ENCODE measurements at regions not wholly inside any gene's neighbourhood (a gene's known extent, or its start where the extent isn't known, plus 50 kb on each side); places are given as distances from the start of the nearest gene placed in this dataset.

DNA sequence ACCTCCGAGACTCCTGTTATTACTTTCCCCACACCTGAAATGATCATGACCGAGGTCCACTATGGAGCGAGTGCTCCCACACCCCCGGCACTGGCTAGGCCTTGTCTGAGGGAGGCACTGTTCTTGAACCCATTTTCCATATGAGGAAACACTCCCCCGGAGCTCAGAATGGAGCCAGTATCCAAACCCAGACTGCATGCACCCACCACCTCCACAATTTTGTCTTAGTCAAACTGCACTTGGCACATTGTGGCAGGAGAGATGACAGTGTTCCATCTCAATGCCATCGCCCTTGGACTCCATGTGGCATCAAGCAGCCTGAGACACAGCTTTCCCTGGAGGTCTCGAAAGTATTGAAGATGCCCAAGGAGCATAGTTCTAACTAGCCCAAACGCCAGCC is 154.1 kb downstream of the NUP210 start:
- Mint-ChIP-seq H3K36me3 (ENCODE audit: insufficient read depth in 2 of 2) (peaks cover 0 to 2% of the 10 kb centered on the region in 2 donors), H3K27me3 (ENCODE audit: low read depth) (no peaks in the 10 kb centered on the region), H3K27ac (no peak overlapping the region), H3K9me3 (peaks cover 0 to 3% of the 10 kb centered on the region in 2 donors), H3K4me1 (ENCODE audit: low read depth) (peaks cover 8% of the 10 kb centered on the region), H3K4me3 (no peak overlapping the region)
- no peak for DNase-seq
- ATAC-seq (replicated peaks in 1 of 2), result no peak

DNA sequence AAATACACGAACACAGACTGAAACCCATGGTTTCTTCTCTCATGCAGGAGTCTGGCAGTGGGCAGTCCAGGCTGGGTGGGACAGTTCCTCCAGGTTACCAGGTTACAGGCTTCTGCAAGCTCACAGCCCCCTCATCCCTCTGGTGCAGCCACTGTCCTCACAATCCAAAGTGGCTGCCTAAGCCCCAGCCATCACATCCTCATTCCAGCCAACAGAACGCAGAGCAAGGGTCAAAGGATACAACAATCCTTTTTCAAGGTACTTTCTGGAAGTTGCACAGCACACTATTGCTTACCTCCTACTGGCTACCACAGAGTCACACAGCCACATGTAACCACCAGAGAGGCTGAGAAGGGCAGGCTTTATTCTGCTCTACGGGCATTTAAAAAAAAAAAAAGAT is 154.6 kb downstream of the NUP210 start:
- Mint-ChIP-seq H3K27me3 (ENCODE audit: low read depth) (no peaks in the 10 kb centered on the region), H3K36me3 (ENCODE audit: insufficient read depth in 2 of 2) (peaks cover 0 to 2% of the 10 kb centered on the region in 2 donors), H3K4me1 (ENCODE audit: low read depth) (peaks cover 8% of the 10 kb centered on the region), H3K9me3 (peaks cover 0 to 3% of the 10 kb centered on the region in 2 donors), H3K27ac (no peak overlapping the region), H3K4me3 (no peak overlapping the region)
- ATAC-seq (replicated peaks in 1 of 2) (no peak), DNase-seq (no peak)

DNA sequence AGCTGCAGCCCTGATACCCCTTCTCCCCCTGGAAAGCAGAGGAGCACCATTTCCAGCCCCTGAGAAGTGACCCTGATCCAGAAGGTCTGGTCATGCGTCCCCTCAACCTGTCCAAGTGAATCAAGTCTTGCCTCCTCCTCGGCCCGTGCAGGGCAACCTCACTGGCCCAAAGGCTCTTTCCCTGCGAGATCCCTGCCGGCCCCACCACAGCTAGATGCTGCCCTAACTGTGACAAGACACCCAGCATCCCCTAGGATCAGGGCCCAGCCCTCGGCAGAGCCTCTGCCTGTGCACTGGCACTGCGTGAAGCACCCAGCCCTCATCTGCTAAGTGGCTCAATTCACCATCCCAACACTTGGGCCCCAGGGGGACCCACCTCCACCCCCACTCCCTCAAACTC is 155.1 kb downstream of the NUP210 start:
- Mint-ChIP-seq H3K27me3 (ENCODE audit: low read depth) (no peaks in the 10 kb centered on the region), H3K27ac (no peak overlapping the region), H3K36me3 (ENCODE audit: insufficient read depth in 2 of 2) (peaks cover 0 to 2% of the 10 kb centered on the region in 2 donors), H3K9me3 (peaks cover 0 to 3% of the 10 kb centered on the region in 2 donors), H3K4me3 (no peak overlapping the region), H3K4me1 (ENCODE audit: low read depth) (peaks cover 8% of the 10 kb centered on the region)
- no peak for ATAC-seq (replicated peaks in 1 of 2)
- DNase-seq, result no peak

DNA sequence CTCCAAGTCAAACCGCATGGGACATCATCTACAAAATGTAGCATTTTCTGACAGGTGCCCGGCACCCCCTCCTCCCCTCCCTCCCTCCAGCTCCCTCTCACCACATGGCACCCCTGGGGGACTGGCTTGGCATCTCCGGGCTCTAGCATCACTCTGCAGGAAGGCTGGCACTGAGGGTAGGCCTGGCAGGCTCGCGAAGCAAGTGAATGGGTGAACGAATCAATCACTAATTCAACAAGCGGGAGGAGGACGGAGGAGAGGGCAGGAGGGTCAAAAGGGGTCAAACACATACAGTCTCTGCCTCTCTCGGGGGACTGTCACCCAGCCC is 155.7 kb downstream of the NUP210 start:
- no peak for ATAC-seq (replicated peaks in 1 of 2)
- H3K4me3 Mint-ChIP-seq, result no peak overlapping the region
- peaks cover 8% of the 10 kb centered on the region for H3K4me1 Mint-ChIP-seq (ENCODE audit: low read depth)
- H3K9me3 Mint-ChIP-seq, result peaks cover 0 to 2% of the 10 kb centered on the region in 2 donors
- H3K27me3 Mint-ChIP-seq (ENCODE audit: low read depth), result no peaks in the 10 kb centered on the region
- DNase-seq, result no peak
- H3K36me3 Mint-ChIP-seq (ENCODE audit: insufficient read depth in 2 of 2), result peaks cover 0 to 2% of the 10 kb centered on the region in 2 donors
- H3K27ac Mint-ChIP-seq, result no peak overlapping the region

DNA sequence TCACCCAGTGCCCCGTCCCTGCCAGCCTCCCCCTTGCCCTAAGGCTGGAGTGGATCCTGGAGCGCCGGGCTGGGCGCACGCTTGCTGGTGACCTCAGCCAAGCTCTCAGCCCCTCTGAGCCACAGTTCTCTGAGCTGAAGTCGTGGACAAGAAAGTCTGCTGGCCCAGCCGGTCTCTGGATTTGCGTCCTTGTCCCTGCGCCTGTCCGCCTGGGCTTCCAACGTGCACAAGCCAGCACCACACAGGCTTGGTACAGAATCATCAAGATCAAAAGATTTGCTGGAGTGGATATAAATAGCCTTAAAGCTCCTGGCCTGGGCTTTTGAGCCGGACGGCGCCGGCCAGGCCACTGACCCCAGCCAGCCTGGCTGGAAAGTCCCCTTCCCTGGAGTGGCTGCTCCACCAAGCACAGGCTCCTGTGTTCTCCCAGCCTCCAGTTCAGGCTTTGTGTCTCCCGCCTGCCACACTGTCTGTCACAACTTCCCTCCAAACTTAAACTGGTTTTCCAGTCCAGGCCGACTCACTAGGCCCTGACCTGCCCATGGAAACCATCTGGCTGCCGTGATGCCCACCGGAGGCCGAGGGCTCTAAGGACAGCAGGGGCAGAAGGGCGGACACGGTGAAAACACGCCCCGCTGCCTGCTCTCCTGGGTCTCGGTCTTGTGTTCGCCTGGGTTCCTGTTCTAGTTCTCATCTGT is 156.2 kb downstream of the NUP210 start:
- Mint-ChIP-seq H3K27me3 (ENCODE audit: low read depth) (no peaks in the 10 kb centered on the region), H3K36me3 (ENCODE audit: insufficient read depth in 2 of 2) (peaks cover 0 to 2% of the 10 kb centered on the region in 2 donors), H3K4me3 (no peak overlapping the region), H3K4me1 (ENCODE audit: low read depth) (peaks cover 8% of the 10 kb centered on the region), H3K9me3 (peaks cover 0 to 1% of the 10 kb centered on the region in 2 donors), H3K27ac (no peak overlapping the region)
- DNase-seq (no peak), ATAC-seq (replicated peaks in 1 of 2) (no peak)

DNA sequence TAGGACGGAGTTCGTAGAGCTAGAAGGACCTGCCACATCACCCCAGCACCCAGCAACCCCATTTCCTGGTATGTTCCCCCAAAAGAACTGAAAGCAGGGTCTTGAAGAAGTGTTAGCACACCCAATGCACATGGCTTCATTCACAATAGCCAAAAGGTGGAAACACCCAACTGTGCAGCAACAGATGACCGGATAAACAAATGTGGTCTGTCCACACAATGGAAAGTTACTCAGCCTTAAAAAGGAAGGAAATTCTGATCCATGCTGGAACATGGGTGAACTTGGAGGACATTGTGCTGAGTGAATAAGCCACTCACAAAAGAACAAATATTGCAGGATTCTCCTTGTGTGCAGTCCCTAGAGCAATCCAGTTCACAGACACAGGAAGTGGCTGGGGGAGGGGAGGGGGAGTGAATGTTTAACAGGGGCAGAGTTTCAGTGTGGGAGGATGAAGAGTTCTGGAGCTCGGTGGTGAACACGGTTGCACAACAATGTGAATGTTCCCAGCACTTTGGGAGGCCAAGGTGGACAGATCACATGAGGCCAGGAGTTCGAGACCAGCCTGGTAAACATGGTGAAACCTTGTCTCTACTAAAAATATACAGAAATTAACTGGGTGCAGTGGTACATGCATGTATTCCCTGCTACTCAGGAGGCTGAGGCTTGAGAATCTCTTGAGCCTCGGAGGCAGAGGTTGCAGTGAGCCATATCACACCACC is 157.5 kb downstream of the NUP210 start:
- Mint-ChIP-seq H3K27ac (no peak overlapping the region), H3K27me3 (ENCODE audit: low read depth) (no peaks in the 10 kb centered on the region), H3K4me3 (no peak overlapping the region), H3K4me1 (ENCODE audit: low read depth) (peaks cover 8% of the 10 kb centered on the region), H3K36me3 (ENCODE audit: insufficient read depth in 2 of 2) (no peaks in the 10 kb centered on the region), H3K9me3 (no peaks in the 10 kb centered on the region)
- ATAC-seq (replicated peaks in 1 of 2) (no peak), DNase-seq (no peak)

DNA sequence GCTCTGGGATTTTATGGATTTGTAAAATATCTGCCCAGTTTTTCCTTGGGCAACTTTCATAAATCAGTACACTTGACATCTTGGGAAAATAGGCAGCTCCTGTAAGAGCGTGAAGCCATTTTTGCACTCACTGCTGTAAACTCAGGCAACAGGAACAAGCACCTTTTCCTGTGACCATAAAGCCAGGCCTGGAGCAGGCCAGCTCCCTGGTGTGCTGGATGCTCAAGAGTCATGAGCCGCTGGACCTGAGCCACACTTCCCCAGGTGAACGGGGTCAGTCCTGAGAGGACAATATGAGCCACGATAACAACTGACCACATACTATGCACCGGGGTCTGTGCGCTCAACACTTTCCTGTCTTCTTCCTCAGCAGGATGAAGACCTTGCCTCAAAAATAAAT is 158.2 kb downstream of the NUP210 start:
- Mint-ChIP-seq H3K27me3 (ENCODE audit: low read depth) (no peaks in the 10 kb centered on the region), H3K4me3 (no peak overlapping the region), H3K4me1 (ENCODE audit: low read depth) (peaks cover 8% of the 10 kb centered on the region), H3K27ac (no peak overlapping the region), H3K9me3 (no peaks in the 10 kb centered on the region), H3K36me3 (ENCODE audit: insufficient read depth in 2 of 2) (no peaks in the 10 kb centered on the region)
- no peak for DNase-seq
- no peak for ATAC-seq (replicated peaks in 1 of 2)

DNA sequence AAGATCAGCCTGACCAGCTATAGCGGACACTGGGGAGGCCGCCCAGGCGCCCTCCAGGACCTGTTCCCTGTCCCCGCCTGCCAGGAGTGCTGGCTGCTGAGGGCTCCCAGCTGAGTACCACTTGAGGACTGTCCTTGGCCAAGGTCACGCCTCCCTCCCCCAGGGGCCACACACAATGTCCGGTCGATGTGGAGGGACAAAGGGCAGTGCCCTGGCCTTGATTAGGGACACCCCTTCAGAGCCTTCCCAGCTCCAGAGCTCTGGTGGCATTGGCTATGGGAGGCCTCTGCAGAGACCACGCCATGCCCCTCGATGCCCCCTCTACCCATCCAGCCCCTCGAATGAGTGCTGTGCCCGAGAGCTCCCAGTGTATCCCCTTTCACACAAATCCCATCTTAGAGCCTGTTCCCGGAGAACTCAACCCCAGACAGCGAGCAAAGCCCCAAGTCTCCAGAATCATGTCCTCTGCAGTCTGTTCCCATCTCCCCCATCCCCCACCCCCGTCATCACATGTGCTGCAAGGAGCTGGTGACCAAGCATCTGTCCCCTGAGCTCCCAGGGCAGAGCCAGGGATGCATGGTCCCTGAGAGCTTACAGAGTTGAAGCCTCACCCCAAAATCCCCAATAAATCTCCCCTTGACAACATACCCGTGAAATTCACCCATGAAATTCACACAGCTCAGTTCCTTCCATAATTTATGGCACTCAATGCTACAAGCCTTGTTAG is 158.9 kb downstream of the NUP210 start:
- no peak overlapping the region for H3K27ac Mint-ChIP-seq

DNA sequence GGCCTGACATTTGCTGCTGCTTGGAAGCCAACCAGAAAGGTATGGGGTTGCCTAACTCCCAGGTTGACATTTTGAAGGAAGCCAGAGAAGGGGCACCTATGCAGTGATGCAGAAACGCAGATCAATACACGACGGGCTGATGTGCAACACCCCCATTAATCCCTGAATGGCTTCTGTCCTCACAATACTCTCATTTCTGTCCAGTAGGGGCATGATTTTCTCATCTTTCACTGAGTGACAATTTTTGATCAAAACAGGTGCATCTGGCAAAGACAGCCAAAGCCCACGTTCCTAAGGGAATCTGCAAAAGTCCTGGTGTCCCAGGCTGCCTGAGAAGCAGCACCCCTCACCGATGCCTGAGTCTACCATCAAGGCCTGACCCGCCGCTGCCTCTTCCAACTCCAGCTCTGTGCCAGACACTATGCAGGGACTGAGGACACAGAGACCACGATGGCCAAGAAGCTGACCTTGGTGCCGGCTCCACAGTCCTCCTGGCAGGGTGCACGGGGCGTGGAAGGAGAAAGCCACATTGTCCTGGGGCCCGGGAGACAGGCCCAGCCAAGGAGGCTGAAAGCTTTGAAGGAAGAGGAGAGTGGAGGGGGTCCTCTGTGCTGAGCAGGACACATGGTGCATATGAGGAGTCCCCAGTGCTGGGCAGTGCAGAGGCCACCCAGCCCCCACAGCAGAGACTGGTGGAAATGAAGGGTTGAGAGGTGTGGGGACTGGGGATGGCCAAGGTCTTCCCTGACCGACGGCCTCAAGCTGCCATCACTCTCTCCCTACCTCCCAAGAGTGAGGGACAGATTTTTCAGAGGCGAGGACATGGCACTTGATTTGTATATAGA is 159.6 kb downstream of the NUP210 start:
- Mint-ChIP-seq H3K9me3 (no peaks in the 10 kb centered on the region), H3K4me3 (no peak overlapping the region), H3K27me3 (ENCODE audit: low read depth) (no peaks in the 10 kb centered on the region), H3K27ac (no peak overlapping the region), H3K4me1 (ENCODE audit: low read depth) (peaks cover 8% of the 10 kb centered on the region), H3K36me3 (ENCODE audit: insufficient read depth in 2 of 2) (no peaks in the 10 kb centered on the region)
- DNase-seq, result no peak
- no peak for ATAC-seq (replicated peaks in 1 of 2)

More for the DNA sequence above, 158.9 kb downstream of the NUP210 start:
- Mint-ChIP-seq H3K4me1 (ENCODE audit: low read depth) (peaks cover 8% of the 10 kb centered on the region), H3K27me3 (ENCODE audit: low read depth) (no peaks in the 10 kb centered on the region), H3K36me3 (ENCODE audit: insufficient read depth in 2 of 2) (no peaks in the 10 kb centered on the region), H3K4me3 (no peak overlapping the region), H3K9me3 (no peaks in the 10 kb centered on the region)
- no peak for ATAC-seq (replicated peaks in 1 of 2)
- no peak for DNase-seq

DNA sequence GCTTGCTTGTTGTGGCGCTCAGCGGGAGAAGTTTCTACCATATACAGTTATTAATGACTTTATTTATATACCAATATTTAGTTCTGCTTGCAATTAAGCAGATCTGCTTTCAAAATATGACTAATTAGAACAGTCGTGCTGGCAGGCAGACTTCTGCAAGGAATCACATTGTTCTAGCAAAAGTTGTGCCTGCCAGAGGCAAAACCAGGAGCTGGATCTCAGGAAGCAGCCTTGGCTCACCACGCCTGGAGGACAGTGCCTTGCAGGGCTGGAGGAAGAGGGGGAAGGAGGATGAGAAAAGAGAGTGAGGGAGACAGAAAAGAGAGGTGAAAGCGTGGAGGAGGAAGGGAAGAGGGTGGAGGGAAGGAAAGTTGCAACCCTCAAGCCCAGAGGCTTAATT is 160.3 kb downstream of the NUP210 start:
- peaks cover 8% of the 10 kb centered on the region for H3K4me1 Mint-ChIP-seq (ENCODE audit: low read depth)
- H3K27ac Mint-ChIP-seq, result no peak overlapping the region
- H3K27me3 Mint-ChIP-seq (ENCODE audit: low read depth), result no peaks in the 10 kb centered on the region
- no peaks in the 10 kb centered on the region for H3K9me3 Mint-ChIP-seq
- ATAC-seq (replicated peaks in 1 of 2) (no peak), DNase-seq (no peak)
- no peak overlapping the region for H3K4me3 Mint-ChIP-seq
- H3K36me3 Mint-ChIP-seq (ENCODE audit: insufficient read depth in 2 of 2), result no peaks in the 10 kb centered on the region

DNA sequence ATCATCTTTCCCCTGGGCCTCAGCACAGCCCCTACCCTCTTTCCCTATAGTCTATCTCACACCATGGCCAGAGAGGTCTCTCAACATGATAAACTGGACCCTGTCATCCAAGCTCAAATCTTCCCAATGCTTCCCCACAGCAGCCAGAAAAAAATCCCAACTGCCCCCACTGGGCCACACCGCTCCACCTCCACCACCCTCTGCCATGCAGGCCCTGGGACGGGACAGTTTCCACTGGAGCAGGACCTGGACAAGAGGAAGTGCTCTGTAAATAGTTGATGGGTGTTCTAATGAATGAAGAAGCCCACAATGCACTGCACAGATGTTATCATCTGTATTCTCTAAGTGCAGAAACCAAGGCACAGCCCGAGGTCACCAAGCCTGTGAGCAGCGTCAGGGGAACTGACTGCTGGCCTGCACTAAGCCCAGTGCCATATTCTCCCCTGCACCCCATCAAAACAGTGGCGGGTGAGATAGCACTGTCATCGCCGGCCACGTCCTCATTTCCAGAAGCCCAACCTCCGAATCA is 161.1 kb downstream of the NUP210 start:
- Mint-ChIP-seq H3K4me1 (ENCODE audit: low read depth) (peaks cover 8% of the 10 kb centered on the region), H3K9me3 (no peaks in the 10 kb centered on the region), H3K4me3 (no peak overlapping the region), H3K36me3 (ENCODE audit: insufficient read depth in 2 of 2) (no peaks in the 10 kb centered on the region), H3K27ac (no peak overlapping the region), H3K27me3 (ENCODE audit: low read depth) (no peaks in the 10 kb centered on the region)
- DNase-seq (no peak), ATAC-seq (replicated peaks in 1 of 2) (no peak)

DNA sequence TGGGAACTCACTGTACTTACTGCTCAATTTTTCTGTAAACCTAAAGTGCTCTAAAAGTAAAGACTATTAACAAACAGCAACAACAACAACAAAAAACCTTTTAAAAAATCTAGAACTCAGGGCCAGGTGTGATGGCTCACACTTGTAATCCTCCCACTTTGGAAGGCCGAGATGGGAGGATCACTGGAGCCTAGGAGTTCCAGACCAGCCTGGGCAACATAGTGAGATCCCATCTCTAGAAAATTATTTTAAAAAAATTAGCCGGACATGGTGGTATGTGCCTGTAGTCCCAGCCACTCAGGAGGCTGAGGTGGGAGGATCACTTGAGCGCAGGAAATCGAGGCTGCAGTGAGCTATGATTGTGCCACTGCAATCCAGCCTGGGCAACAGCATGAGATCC is 161.8 kb downstream of the NUP210 start:
- H3K4me1 Mint-ChIP-seq (ENCODE audit: low read depth), result peaks cover 8% of the 10 kb centered on the region
- H3K27me3 Mint-ChIP-seq (ENCODE audit: low read depth), result no peaks in the 10 kb centered on the region
- ATAC-seq (replicated peaks in 1 of 2) (no peak), DNase-seq (no peak)
- H3K27ac Mint-ChIP-seq, result no peak overlapping the region
- H3K36me3 Mint-ChIP-seq (ENCODE audit: insufficient read depth in 2 of 2), result no peaks in the 10 kb centered on the region
- H3K4me3 Mint-ChIP-seq, result no peak overlapping the region
- no peaks in the 10 kb centered on the region for H3K9me3 Mint-ChIP-seq

All from activated T-cell treated with anti-CD3 and anti-CD28 coated beads, Interleukin-2, amount 50 U/mL, for 72 hours (primary cell).